ENCODE measurements at regions not wholly inside any gene's neighbourhood (a gene's known extent, or its start where the extent isn't known, plus 50 kb on each side); places are given as distances from the start of the nearest gene placed in this dataset.
"Not testable (repeated sequence)": the region's sequence is repeated elsewhere in the genome, so short reads cannot be mapped to it uniquely, and the experiment has no call there.

- no peak for DNase-seq (ENCODE audit: low read depth)
- no peak for TF ChIP-seq CTCF (IDR thresholded peaks at IDR 0.05; ENCODE audit: insufficient read depth, low read depth, low read length, missing control alignments)
- H3K4me3 ChIP-seq (ENCODE audit: low read depth, low read length) = no peak overlapping the region
Observed at GRCh38 chr6:71091167-71091566, 134.3 kb upstream of the B3GAT2 start.

GRCh38 chr6:71091956-71092355 is 135.1 kb upstream of the B3GAT2 start:
- H3K4me3 ChIP-seq (ENCODE audit: low read depth, low read length) = no peak overlapping the region
- TF ChIP-seq CTCF (IDR thresholded peaks at IDR 0.05; ENCODE audit: insufficient read depth, low read depth, low read length, missing control alignments) = no peak
- DNase-seq (ENCODE audit: low read depth) = no peak

- not testable (repeated sequence) for H3K4me3 ChIP-seq (ENCODE audit: low read depth, low read length); DNase-seq (ENCODE audit: low read depth)
Observed at GRCh38 chr6:71097264-71097663, 140.4 kb upstream of the B3GAT2 start.

GRCh38 chr6:71099649-71100048 is 142.8 kb upstream of the B3GAT2 start:
- no peak for TF ChIP-seq CTCF (IDR thresholded peaks at IDR 0.05; ENCODE audit: insufficient read depth, low read depth, low read length, missing control alignments)
- DNase-seq (ENCODE audit: low read depth) = no peak
- no peak overlapping the region for H3K4me3 ChIP-seq (ENCODE audit: low read depth, low read length)

- no peak overlapping the region for H3K4me3 ChIP-seq (ENCODE audit: low read depth, low read length)
- no peak for DNase-seq (ENCODE audit: low read depth)
- TF ChIP-seq CTCF (IDR thresholded peaks at IDR 0.05; ENCODE audit: insufficient read depth, low read depth, low read length, missing control alignments) = no peak
Observed at GRCh38 chr6:71103130-71103529, 146.3 kb upstream of the B3GAT2 start.

GRCh38 chr6:71103641-71104040 is 146.8 kb upstream of the B3GAT2 start:
- no peak for TF ChIP-seq CTCF (IDR thresholded peaks at IDR 0.05; ENCODE audit: insufficient read depth, low read depth, low read length, missing control alignments)
- H3K4me3 ChIP-seq (ENCODE audit: low read depth, low read length) = no peak overlapping the region
- DNase-seq (ENCODE audit: low read depth) = no peak

- DNase-seq (ENCODE audit: low read depth) = no peak
- H3K4me3 ChIP-seq (ENCODE audit: low read depth, low read length) = no peak overlapping the region
- no peak for TF ChIP-seq CTCF (IDR thresholded peaks at IDR 0.05; ENCODE audit: insufficient read depth, low read depth, low read length, missing control alignments)
Observed at GRCh38 chr6:71106276-71106675, 149.4 kb upstream of the B3GAT2 start.

Data from GM12865 (cell line).